ENCODE measurements at regions not wholly inside any gene's neighbourhood (a gene's known extent, or its start where the extent isn't known, plus 50 kb on each side); places are given as distances from the start of the nearest gene placed in this dataset.
"Not testable (repeated sequence)": the region's sequence is repeated elsewhere in the genome, so short reads cannot be mapped to it uniquely, and the experiment has no call there.

GRCh38 chr6:106785298-106785697 is 155.9 kb downstream of the QRSL1 start:
- H3K27me3 ChIP-seq (ENCODE audit: low read length): no peaks in the 10 kb centered on the region
- H3K36me3 ChIP-seq (ENCODE audit: low read length): no peaks in the 10 kb centered on the region
- no peaks in the 10 kb centered on the region for H3F3A ChIP-seq (ENCODE audit: insufficient read depth)
- no peak overlapping the region for H3K27ac ChIP-seq (ENCODE audit: low read depth, low read length)
- H3K9me2 ChIP-seq (replicated peaks; ENCODE audit: insufficient read depth, low read length): no peaks in the 10 kb centered on the region
- H3K4me3 ChIP-seq (ENCODE audit: insufficient read depth, low read length, poor library complexity, severe bottlenecking): no peak overlapping the region
- 0 out of 2 replicates have a peak, but pooled peaks cover 3% of the 10 kb centered on the region for H3K9me3 ChIP-seq (ENCODE audit: insufficient read depth, low read length)
- no peak overlapping the region for H2AFZ ChIP-seq (ENCODE audit: low read depth, low read length, severe bottlenecking)
- no peaks in the 10 kb centered on the region for H3K79me2 ChIP-seq (ENCODE audit: insufficient read depth, low read length)
- no peak overlapping the region for H3K4me2 ChIP-seq (ENCODE audit: low read depth, low read length, poor library complexity, severe bottlenecking)
- H3K9ac ChIP-seq (ENCODE audit: low read length): no peak overlapping the region
- TF ChIP-seq EZH2phosphoT487 (conservative IDR thresholded peaks at IDR 0.05; ENCODE audit: low read length) (no peak), CTCF (IDR thresholded peaks at IDR 0.05; ENCODE audit: insufficient read depth, low read length, poor library complexity, severe bottlenecking) (no peak)
- H4K20me1 ChIP-seq (ENCODE audit: low read depth, low read length): no peaks in the 10 kb centered on the region

GRCh38 chr6:106783640-106784566 is 154.5 kb downstream of the QRSL1 start:
- Histone ChIP-seq H3K79me2 (ENCODE audit: insufficient read depth, low read length) (no peaks in the 10 kb centered on the region), H3K4me3 (ENCODE audit: insufficient read depth, low read length, poor library complexity, severe bottlenecking) (no peak overlapping the region), H3F3A (ENCODE audit: insufficient read depth) (no peaks in the 10 kb centered on the region), H3K9me3 (ENCODE audit: insufficient read depth, low read length) (peaks cover 7% of the 10 kb centered on the region; the same call in 1 of the 2 replicates), H3K9ac (ENCODE audit: low read length) (no peak overlapping the region), H2AFZ (ENCODE audit: low read depth, low read length, severe bottlenecking) (no peak overlapping the region), H3K27ac (ENCODE audit: low read depth, low read length) (no peak overlapping the region), H4K20me1 (ENCODE audit: low read depth, low read length) (no peaks in the 10 kb centered on the region), H3K27me3 (ENCODE audit: low read length) (no peaks in the 10 kb centered on the region), H3K4me2 (ENCODE audit: low read depth, low read length, poor library complexity, severe bottlenecking) (no peak overlapping the region), H3K9me2 (replicated peaks; ENCODE audit: insufficient read depth, low read length) (no peaks in the 10 kb centered on the region), H3K36me3 (ENCODE audit: low read length) (no peaks in the 10 kb centered on the region)
- TF ChIP-seq EZH2phosphoT487 (conservative IDR thresholded peaks at IDR 0.05; ENCODE audit: low read length) (no peak), CTCF (IDR thresholded peaks at IDR 0.05; ENCODE audit: insufficient read depth, low read length, poor library complexity, severe bottlenecking) (no peak)

DNA sequence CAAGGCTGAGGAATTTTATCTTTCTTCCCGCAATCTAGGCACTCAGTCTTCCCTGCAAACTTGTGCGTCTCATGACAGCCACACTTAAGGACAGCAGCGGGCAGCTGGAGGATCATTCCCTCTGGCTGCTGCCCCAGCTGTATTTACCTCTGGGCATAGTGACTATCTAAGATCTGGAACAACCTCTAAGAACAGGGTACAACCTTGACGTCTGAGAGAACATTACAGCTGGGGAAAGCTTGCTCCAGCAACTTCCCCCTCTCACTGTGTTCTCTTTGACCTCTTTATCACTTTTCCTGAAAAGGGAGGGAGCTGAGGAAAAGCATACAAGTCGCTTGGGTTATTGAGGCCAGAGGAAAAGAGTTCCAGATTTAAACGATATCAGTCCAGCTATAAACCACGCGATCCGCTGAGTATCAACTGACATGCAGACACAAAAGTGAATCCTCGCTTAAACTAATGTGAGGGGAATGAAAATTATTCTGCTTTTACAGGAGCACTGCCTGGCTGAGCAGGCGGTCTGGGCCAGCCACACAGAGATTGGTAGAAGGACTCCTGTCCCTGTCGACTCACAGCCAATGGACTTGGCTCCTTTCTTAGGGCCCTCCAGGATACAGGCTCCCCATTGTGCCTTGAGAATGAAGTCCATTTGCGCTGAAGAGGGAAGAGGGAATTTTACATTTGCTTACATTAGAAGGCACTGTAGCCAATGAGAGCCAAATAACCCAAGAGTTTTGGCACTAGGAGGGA is 153.3 kb downstream of the QRSL1 start:
- Histone ChIP-seq H3K79me2 (ENCODE audit: insufficient read depth, low read length) (no peaks in the 10 kb centered on the region), H3K27me3 (ENCODE audit: low read length) (no peaks in the 10 kb centered on the region), H3K4me3 (ENCODE audit: insufficient read depth, low read length, poor library complexity, severe bottlenecking) (no peak overlapping the region), H2AFZ (ENCODE audit: low read depth, low read length, severe bottlenecking) (no peak overlapping the region), H3K4me2 (ENCODE audit: low read depth, low read length, poor library complexity, severe bottlenecking) (no peak overlapping the region), H4K20me1 (ENCODE audit: low read depth, low read length) (no peaks in the 10 kb centered on the region), H3K9me2 (replicated peaks; ENCODE audit: insufficient read depth, low read length) (no peaks in the 10 kb centered on the region), H3K9me3 (ENCODE audit: insufficient read depth, low read length) (peaks cover 12% of the 10 kb centered on the region; the same call in 1 of the 2 replicates), H3F3A (ENCODE audit: insufficient read depth) (no peaks in the 10 kb centered on the region), H3K36me3 (ENCODE audit: low read length) (no peaks in the 10 kb centered on the region), H3K9ac (ENCODE audit: low read length) (no peak overlapping the region), H3K27ac (ENCODE audit: low read depth, low read length) (no peak overlapping the region)
- TF ChIP-seq EZH2phosphoT487 (conservative IDR thresholded peaks at IDR 0.05; ENCODE audit: low read length): no peak
- TF ChIP-seq CTCF (IDR thresholded peaks at IDR 0.05; ENCODE audit: insufficient read depth, low read length, poor library complexity, severe bottlenecking): no peak

GRCh38 chr6:106779552-106779951 is 150.2 kb downstream of the QRSL1 start:
- H3K27me3 ChIP-seq (ENCODE audit: low read length); H3K4me2 ChIP-seq (ENCODE audit: low read depth, low read length, poor library complexity, severe bottlenecking); H3K79me2 ChIP-seq (ENCODE audit: insufficient read depth, low read length); H2AFZ ChIP-seq (ENCODE audit: low read depth, low read length, severe bottlenecking); H3F3A ChIP-seq (ENCODE audit: insufficient read depth); H3K36me3 ChIP-seq (ENCODE audit: low read length); H4K20me1 ChIP-seq (ENCODE audit: low read depth, low read length); H3K9me2 ChIP-seq (replicated peaks; ENCODE audit: insufficient read depth, low read length); H3K4me3 ChIP-seq (ENCODE audit: insufficient read depth, low read length, poor library complexity, severe bottlenecking); H3K27ac ChIP-seq (ENCODE audit: low read depth, low read length); H3K9ac ChIP-seq (ENCODE audit: low read length): not testable (repeated sequence)
- peaks cover 12% of the 10 kb centered on the region; the same call in 1 of the 2 replicates for H3K9me3 ChIP-seq (ENCODE audit: insufficient read depth, low read length)

All from SU-DHL-6 (cell line).